ENCODE measurements at regions not wholly inside any gene's neighbourhood (a gene's known extent, or its start where the extent isn't known, plus 50 kb on each side); places are given as distances from the start of the nearest gene placed in this dataset.

DNA sequence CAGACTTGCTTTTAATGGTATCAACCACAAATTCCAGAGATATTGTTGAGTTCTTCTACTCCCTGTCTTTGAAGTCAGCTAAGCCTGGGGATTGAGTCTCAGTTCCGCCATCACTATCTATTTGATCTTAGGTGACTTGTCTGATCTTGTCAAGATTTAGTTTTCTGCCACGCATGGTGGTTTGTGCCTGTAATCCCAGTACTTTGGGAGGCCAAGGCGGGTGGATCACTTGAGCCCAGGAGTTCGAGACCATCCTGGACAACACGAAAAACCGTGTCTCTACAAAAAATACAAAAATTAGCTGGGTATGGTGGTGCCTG, 376.9 kb downstream of the FGF9 start:
- Histone ChIP-seq H3K4me1 (ENCODE audit: control insufficient read depth, insufficient read depth, low read length) (peaks cover 5% of the 10 kb centered on the region; the same call in 1 of the 2 replicates), H4K5ac (ENCODE audit: low read depth, low read length) (no peak overlapping the region), H2AK9ac (replicated peaks; ENCODE audit: low read depth, low read length, poor library complexity) (no peak overlapping the region), H3K27me3 (ENCODE audit: control insufficient read depth, insufficient read depth, low read length) (peaks cover 2% of the 10 kb centered on the region), H4K20me1 (ENCODE audit: insufficient read depth, low read length) (no peaks in the 10 kb centered on the region), H2BK20ac (ENCODE audit: low read depth, low read length) (no peak overlapping the region), H3K9me3 (ENCODE audit: control insufficient read depth, insufficient read depth, low read length) (no peaks in the 10 kb centered on the region), H4K91ac (ENCODE audit: insufficient read depth, low read depth, low read length) (no peak overlapping the region), H3K27ac (ENCODE audit: insufficient read depth, low read length) (no peak overlapping the region), H3K4ac (ENCODE audit: low read depth, low read length) (no peak overlapping the region), H3K36me3 (ENCODE audit: control insufficient read depth, insufficient read depth, low read length) (no peaks in the 10 kb centered on the region), H3K4me3 (ENCODE audit: insufficient read depth, low read depth, low read length) (no peak overlapping the region), H4K8ac (ENCODE audit: low read depth in 2 of 2, low read length in 2 of 2) (no peak overlapping the region), H2BK5ac (ENCODE audit: low read depth, low read length, poor library complexity, severe bottlenecking) (no peak overlapping the region), H3K18ac (ENCODE audit: low read depth, low read length) (no peak overlapping the region), H3K9me1 (ENCODE audit: insufficient read depth, low read length) (no peaks in the 10 kb centered on the region), H2AFZ (replicated peaks; ENCODE audit: low read length, poor library complexity) (no peak overlapping the region), H2AK5ac (ENCODE audit: low read depth, low read length) (no peak overlapping the region), H2BK120ac (ENCODE audit: low read depth, low read length) (no peak overlapping the region), H3K9ac (ENCODE audit: low read depth, low read length) (no peak overlapping the region), H3K4me2 (ENCODE audit: low read depth, low read length) (no peak overlapping the region), H3K23ac (ENCODE audit: low read depth, low read length) (no peak overlapping the region), H3K14ac (replicated peaks; ENCODE audit: low read depth, low read length) (no peak overlapping the region), H3K79me1 (ENCODE audit: low read depth in 1 of 2, low read length in 2 of 2) (no peaks in the 10 kb centered on the region), H3K56ac (ENCODE audit: extremely low read depth, insufficient read depth, low read length) (no peak overlapping the region), H2BK15ac (ENCODE audit: low read depth, low read length) (no peak overlapping the region)
- in situ Hi-C loops (cut with MboI; ENCODE audit: low sequenced_read_pairs) (no loop called here), intact Hi-C loops (cut with micrococcal nuclease) (no loop called here), dilution Hi-C loops (cut with HindIII; ENCODE audit: low sequenced_read_pairs, unreplicated experiment) (no loop called here)
- no TSS peak for BruUV-seq (replicated peaks)
- 100% methylated on average over 1 of the region's 6 CpGs; no CpG with 5 or more reads in 1 of the 2 experiments for WGBS, 2 experiments (ENCODE audit: extremely low coverage in 2 of 2, insufficient read length in 1 of 2)
- DNase-seq (no peak), ATAC-seq (ENCODE audit: low read depth) (no peak)
- CTCF ChIA-PET: no interaction called here
- TF ChIP-seq, protein P1, sequence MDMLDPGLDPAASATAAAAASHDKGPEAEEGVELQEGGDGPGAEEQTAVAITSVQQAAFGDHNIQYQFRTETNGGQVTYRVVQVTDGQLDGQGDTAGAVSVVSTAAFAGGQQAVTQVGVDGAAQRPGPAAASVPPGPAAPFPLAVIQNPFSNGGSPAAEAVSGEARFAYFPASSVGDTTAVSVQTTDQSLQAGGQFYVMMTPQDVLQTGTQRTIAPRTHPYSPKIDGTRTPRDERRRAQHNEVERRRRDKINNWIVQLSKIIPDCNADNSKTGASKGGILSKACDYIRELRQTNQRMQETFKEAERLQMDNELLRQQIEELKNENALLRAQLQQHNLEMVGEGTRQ (IDR thresholded peaks at IDR 0.05; ENCODE audit: low read depth, low read length): no peak
- no peak for TF ChIP-seq MAZ (IDR thresholded peaks at IDR 0.05; ENCODE audit: borderline replicate concordance, low read depth, low read length)
- no peak for TF ChIP-seq MXI1 (IDR thresholded peaks at IDR 0.05; ENCODE audit: borderline replicate concordance, low read depth, low read length)
- TF ChIP-seq RFX5 (IDR thresholded peaks at IDR 0.05; ENCODE audit: low read depth, low read length): no peak
- no peak for TF ChIP-seq MAFK (IDR thresholded peaks at IDR 0.05; ENCODE audit: low read depth, low read length)
- TF ChIP-seq CHD1 (IDR thresholded peaks at IDR 0.05; ENCODE audit: low read depth, low read length): no peak
- no peak for TF ChIP-seq POLR2A (IDR thresholded peaks at IDR 0.05; ENCODE audit: low read depth, low read length)
- TF ChIP-seq BHLHE40 (IDR thresholded peaks at IDR 0.05; ENCODE audit: low read depth, low read length): no peak
- no peak for TF ChIP-seq FOS (IDR thresholded peaks at IDR 0.05; ENCODE audit: low read depth, low read length)
- no peak for TF ChIP-seq RCOR1 (IDR thresholded peaks at IDR 0.05; ENCODE audit: insufficient replicate concordance, low read length)
- no peak for TF ChIP-seq SMC3 (IDR thresholded peaks at IDR 0.05; ENCODE audit: low read depth, low read length)
- no peak for TF ChIP-seq RAD21 (IDR thresholded peaks at IDR 0.05; ENCODE audit: low read length)
- TF ChIP-seq, protein P2, sequence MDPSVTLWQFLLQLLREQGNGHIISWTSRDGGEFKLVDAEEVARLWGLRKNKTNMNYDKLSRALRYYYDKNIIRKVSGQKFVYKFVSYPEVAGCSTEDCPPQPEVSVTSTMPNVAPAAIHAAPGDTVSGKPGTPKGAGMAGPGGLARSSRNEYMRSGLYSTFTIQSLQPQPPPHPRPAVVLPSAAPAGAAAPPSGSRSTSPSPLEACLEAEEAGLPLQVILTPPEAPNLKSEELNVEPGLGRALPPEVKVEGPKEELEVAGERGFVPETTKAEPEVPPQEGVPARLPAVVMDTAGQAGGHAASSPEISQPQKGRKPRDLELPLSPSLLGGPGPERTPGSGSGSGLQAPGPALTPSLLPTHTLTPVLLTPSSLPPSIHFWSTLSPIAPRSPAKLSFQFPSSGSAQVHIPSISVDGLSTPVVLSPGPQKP (IDR thresholded peaks at IDR 0.05; ENCODE audit: borderline replicate concordance, low read depth, low read length): no peak
- POLR2A ChIA-PET (ENCODE audit: unreplicated experiment): no interaction called here
